ENCODE measurements at regions not wholly inside any gene's neighbourhood (a gene's known extent, or its start where the extent isn't known, plus 50 kb on each side); places are given as distances from the start of the nearest gene placed in this dataset.

DNA sequence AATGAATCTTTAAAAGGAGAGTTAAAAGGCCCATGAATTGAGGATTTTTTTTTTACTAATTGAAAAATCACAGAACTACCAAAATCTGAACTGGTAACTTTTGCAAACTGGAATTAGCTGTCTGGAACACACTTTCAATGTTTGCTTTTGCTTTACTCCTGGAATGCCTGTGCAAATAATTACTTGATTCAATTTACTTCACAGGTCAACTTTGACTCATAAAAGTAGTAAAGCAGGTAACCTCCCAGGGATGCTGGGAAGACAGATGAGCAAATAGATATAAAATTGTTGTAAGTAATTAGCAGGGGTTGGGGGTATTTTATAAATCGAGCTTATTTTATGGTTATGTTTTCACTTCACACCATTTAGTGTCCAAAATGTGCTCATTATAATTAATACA lies 398.3 kb upstream of the HNRNPA3 start:
- ATAC-seq = no peak
- no TSS peak for BruUV-seq (replicated peaks)
- intact Hi-C loops (cut with micrococcal nuclease; ENCODE audit: unreplicated experiment) = loop anchor here (2.0 to 10.0 kb wide), 4 partner anchors 129 to 689 kb away; partner anchors contain the start of genes HOXD8 and HOXD9
- POLR2A ChIA-PET = no interaction called here
- Histone ChIP-seq H3K9me3 (ENCODE audit: control insufficient read depth, insufficient read depth, low read depth, low read length) (no peaks in the 10 kb centered on the region), H3K27me3 (ENCODE audit: control insufficient read depth, insufficient read depth, low read length) (no peaks in the 10 kb centered on the region), H3K36me3 (ENCODE audit: control insufficient read depth, insufficient read depth, low read length) (no peaks in the 10 kb centered on the region), H3K27ac (ENCODE audit: low read length) (no peak overlapping the region), H3K4me3 (ENCODE audit: low read depth in 2 of 2, low read length in 2 of 2) (no peak overlapping the region), H3K4me1 (ENCODE audit: control insufficient read depth, insufficient read depth, low read length) (no peaks in the 10 kb centered on the region)
- TF ChIP-seq, protein P1, sequence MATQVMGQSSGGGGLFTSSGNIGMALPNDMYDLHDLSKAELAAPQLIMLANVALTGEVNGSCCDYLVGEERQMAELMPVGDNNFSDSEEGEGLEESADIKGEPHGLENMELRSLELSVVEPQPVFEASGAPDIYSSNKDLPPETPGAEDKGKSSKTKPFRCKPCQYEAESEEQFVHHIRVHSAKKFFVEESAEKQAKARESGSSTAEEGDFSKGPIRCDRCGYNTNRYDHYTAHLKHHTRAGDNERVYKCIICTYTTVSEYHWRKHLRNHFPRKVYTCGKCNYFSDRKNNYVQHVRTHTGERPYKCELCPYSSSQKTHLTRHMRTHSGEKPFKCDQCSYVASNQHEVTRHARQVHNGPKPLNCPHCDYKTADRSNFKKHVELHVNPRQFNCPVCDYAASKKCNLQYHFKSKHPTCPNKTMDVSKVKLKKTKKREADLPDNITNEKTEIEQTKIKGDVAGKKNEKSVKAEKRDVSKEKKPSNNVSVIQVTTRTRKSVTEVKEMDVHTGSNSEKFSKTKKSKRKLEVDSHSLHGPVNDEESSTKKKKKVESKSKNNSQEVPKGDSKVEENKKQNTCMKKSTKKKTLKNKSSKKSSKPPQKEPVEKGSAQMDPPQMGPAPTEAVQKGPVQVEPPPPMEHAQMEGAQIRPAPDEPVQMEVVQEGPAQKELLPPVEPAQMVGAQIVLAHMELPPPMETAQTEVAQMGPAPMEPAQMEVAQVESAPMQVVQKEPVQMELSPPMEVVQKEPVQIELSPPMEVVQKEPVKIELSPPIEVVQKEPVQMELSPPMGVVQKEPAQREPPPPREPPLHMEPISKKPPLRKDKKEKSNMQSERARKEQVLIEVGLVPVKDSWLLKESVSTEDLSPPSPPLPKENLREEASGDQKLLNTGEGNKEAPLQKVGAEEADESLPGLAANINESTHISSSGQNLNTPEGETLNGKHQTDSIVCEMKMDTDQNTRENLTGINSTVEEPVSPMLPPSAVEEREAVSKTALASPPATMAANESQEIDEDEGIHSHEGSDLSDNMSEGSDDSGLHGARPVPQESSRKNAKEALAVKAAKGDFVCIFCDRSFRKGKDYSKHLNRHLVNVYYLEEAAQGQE (IDR thresholded peaks at IDR 0.05; ENCODE audit: insufficient read depth in 1 of 2, low read depth in 2 of 2, low read length in 1 of 2) = no peak
- no peak for TF ChIP-seq SIN3A (IDR thresholded peaks at IDR 0.05; ENCODE audit: borderline replicate concordance, insufficient read depth, low read depth, low read length)
- TF ChIP-seq, protein P2, sequence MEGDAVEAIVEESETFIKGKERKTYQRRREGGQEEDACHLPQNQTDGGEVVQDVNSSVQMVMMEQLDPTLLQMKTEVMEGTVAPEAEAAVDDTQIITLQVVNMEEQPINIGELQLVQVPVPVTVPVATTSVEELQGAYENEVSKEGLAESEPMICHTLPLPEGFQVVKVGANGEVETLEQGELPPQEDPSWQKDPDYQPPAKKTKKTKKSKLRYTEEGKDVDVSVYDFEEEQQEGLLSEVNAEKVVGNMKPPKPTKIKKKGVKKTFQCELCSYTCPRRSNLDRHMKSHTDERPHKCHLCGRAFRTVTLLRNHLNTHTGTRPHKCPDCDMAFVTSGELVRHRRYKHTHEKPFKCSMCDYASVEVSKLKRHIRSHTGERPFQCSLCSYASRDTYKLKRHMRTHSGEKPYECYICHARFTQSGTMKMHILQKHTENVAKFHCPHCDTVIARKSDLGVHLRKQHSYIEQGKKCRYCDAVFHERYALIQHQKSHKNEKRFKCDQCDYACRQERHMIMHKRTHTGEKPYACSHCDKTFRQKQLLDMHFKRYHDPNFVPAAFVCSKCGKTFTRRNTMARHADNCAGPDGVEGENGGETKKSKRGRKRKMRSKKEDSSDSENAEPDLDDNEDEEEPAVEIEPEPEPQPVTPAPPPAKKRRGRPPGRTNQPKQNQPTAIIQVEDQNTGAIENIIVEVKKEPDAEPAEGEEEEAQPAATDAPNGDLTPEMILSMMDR (IDR thresholded peaks at IDR 0.05) = no peak
- TF ChIP-seq TCF7L2 (IDR thresholded peaks at IDR 0.05; ENCODE audit: low read depth, low read length) = no peak
- TF ChIP-seq POLR2AphosphoS5 (IDR thresholded peaks at IDR 0.05; ENCODE audit: low read depth, low read length) = no peak
- CTCF ChIA-PET = interaction anchor here (0.9 to 1.3 kb wide), 3 partner anchors 10 to 334 kb away, joined by 3 to 5 read pairs (median 3); no protein-coding TSS in a partner anchor
- in situ Hi-C loops (cut with HindIII; ENCODE audit: low pct_unique_long_range_greater_than_20kb, low sequenced_read_pairs) = no loop called here
- DNase-seq (ENCODE audit: low read depth, low spot score) = no peak

DNA sequence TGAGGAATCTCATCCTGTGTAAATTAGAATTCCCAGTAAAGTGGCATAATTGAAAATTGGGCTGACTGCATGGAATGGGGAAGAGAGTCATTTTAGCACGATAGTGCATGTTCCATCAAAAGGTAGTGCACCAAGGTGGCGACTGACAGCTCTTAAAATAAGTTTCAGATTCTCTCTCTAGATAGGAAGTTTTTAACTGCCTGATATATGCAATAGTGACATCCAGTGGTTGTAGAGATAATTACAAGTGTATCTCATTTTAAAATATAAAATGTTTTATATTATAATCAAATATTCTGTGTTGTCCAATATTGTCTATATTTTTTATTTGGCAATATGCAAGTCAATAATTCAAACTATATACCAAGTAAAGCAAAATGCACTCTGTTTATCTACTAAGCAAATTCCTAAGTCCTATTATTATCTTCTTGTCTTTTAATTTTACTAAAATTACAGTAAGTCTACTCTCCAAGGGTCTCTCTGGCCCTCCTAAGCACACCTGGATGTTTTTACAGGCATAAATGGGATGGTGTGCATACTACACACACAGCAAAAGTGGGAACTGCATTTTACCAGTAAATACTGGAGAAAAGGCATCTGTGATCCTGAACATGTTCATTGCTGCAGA lies 397.7 kb upstream of the HNRNPA3 start:
- intact Hi-C loops (cut with micrococcal nuclease; ENCODE audit: unreplicated experiment) = loop anchor here (2.0 to 10.0 kb wide), 4 partner anchors 130 to 690 kb away; partner anchors contain the start of genes HOXD8 and HOXD9
- no peaks in the 10 kb centered on the region for H3K36me3 ChIP-seq (ENCODE audit: control insufficient read depth, insufficient read depth, low read length)
- no peak overlapping the region for H3K4me3 ChIP-seq (ENCODE audit: low read depth in 2 of 2, low read length in 2 of 2)
- ATAC-seq (no peak), DNase-seq (ENCODE audit: low read depth, low spot score) (peak; percentile 4)
- CTCF ChIA-PET = interaction anchor here (0.9 to 1.3 kb wide), 3 partner anchors 11 to 333 kb away, joined by 3 to 5 read pairs (median 3); no protein-coding TSS in a partner anchor
- no peaks in the 10 kb centered on the region for H3K4me1 ChIP-seq (ENCODE audit: control insufficient read depth, insufficient read depth, low read length)
- TF ChIP-seq, protein P2 (IDR thresholded peaks at IDR 0.05) = peak; percentile 67; the same call in 1 of the 2 replicates
- TF ChIP-seq SIN3A (IDR thresholded peaks at IDR 0.05; ENCODE audit: borderline replicate concordance, insufficient read depth, low read depth, low read length) (no peak), POLR2AphosphoS5 (IDR thresholded peaks at IDR 0.05; ENCODE audit: low read depth, low read length) (no peak)
- no peaks in the 10 kb centered on the region for H3K27me3 ChIP-seq (ENCODE audit: control insufficient read depth, insufficient read depth, low read length)
- H3K27ac ChIP-seq (ENCODE audit: low read length) = no peak overlapping the region
- POLR2A ChIA-PET = no interaction called here
- in situ Hi-C loops (cut with HindIII; ENCODE audit: low pct_unique_long_range_greater_than_20kb, low sequenced_read_pairs) = no loop called here
- BruUV-seq (replicated peaks) = no TSS peak
- no peaks in the 10 kb centered on the region for H3K9me3 ChIP-seq (ENCODE audit: control insufficient read depth, insufficient read depth, low read depth, low read length)
